PC-9 (cell line): ENCODE measurements at regions not wholly inside any gene's neighbourhood (a gene's known extent, or its start where the extent isn't known, plus 50 kb on each side); places are given as distances from the start of the nearest gene placed in this dataset.

Experiments used
- BruUV-seq: library from RNA; stranded (reverse); fragments of 400-500 nt; replicated peaks from 2 replicates; lab custom pipeline; 2021; lab: Mats Ljungman, UMichigan
- CTCF ChIA-PET: fragments of 300-600 bp; sonication (Branson Sonifier 250); formaldehyde crosslinking; loops from one replicate; lab custom pipeline; 2022; ENCODE audit warnings: antibody characterized with exemption; lab: Charles Lee
- POLR2A ChIA-PET: fragments of 300-600 bp; sonication (Branson Sonifier 250); formaldehyde crosslinking; loops from one replicate; lab custom pipeline; 2022; ENCODE audit warnings: antibody characterized with exemption; ENCODE audit not compliant: unreplicated experiment; lab: Charles Lee
- DNase-seq, 2 experiments: peaks; one replicate each; pipeline versions ENCODE4 v3.0.0 to v3.0.0-alpha.2; 2015 to 2022; ENCODE audit warnings: mixed read lengths in 1 of 2
- H2AFZ ChIP-seq: fragments of 200-600 bp; sonication (generic); 2 replicates; pipeline ENCODE4 v1.8.1; 2017; ENCODE audit warnings: antibody characterized with exemption
- H3F3A ChIP-seq: fragments of 200-600 bp; sonication (generic); 2 replicates; pipeline ENCODE4 v1.8.1; 2017; ENCODE audit warnings: antibody characterized with exemption, mild to moderate bottlenecking, low read depth; ENCODE audit not compliant: insufficient read depth
- H3K27ac ChIP-seq: fragments of 200-600 bp; sonication (generic); 2 replicates; pipeline ENCODE4 v1.6.1; 2016; ENCODE audit warnings: mixed run types
- H3K27me3 ChIP-seq: fragments of 200-600 bp; sonication (generic); 2 replicates; pipeline ENCODE4 v1.6.1; 2016; ENCODE audit warnings: low read depth, mixed run types; ENCODE audit not compliant: insufficient read depth
- H3K36me3 ChIP-seq: fragments of 200-600 bp; sonication (generic); 2 replicates; pipeline ENCODE4 v1.6.1; 2016; ENCODE audit warnings: low read depth, mixed run types
- H3K4me1 ChIP-seq: fragments of 200-600 bp; sonication (generic); replicated peaks from 2 replicates; pipeline ENCODE4 v1.6.1; 2016; ENCODE audit warnings: mixed run types; ENCODE audit not compliant: insufficient read depth
- H3K4me2 ChIP-seq: fragments of 200-600 bp; sonication (generic); 2 replicates; pipeline ENCODE4 v1.6.1; 2017; ENCODE audit warnings: mixed run types
- H3K4me3 ChIP-seq: fragments of 200-600 bp; sonication (generic); 2 replicates; pipeline ENCODE4 v1.6.1; 2016; ENCODE audit warnings: mixed run types
- H3K79me2 ChIP-seq: fragments of 200-600 bp; sonication (generic); 2 replicates; pipeline ENCODE4 v1.6.1; 2017; ENCODE audit warnings: low read depth, mixed run types
- H3K9me2 ChIP-seq: fragments of 200-600 bp; sonication (generic); 2 replicates; pipeline ENCODE4 v1.8.1; 2017; ENCODE audit warnings: mild to moderate bottlenecking; ENCODE audit not compliant: insufficient read depth
- H3K9me3 ChIP-seq: fragments of 200-600 bp; sonication (generic); 2 replicates; pipeline ENCODE4 v1.8.1; 2016; ENCODE audit warnings: low read depth; ENCODE audit not compliant: insufficient read depth
- H4K20me1 ChIP-seq: fragments of 200-600 bp; sonication (generic); 2 replicates; pipeline ENCODE4 v1.8.1; 2017; ENCODE audit not compliant: insufficient read depth
- CTCF ChIP-seq: fragments of 200-600 bp; sonication (generic); conservative IDR thresholded peaks from 2 replicates; pipeline ENCODE4 v1.6.1; 2017; ENCODE audit warnings: mixed run types, antibody characterized with exemption, mild to moderate bottlenecking, moderate library complexity
- EZH2 ChIP-seq: fragments of 200-600 bp; sonication (generic); IDR thresholded peaks from 2 replicates; pipeline ENCODE4 v1.8.0; 2017; ENCODE audit warnings: antibody characterized with exemption, low read depth
- intact Hi-C: fragments of 100-400 bp; cut with micrococcal nuclease; formaldehyde crosslinking; loops from one replicate; pipeline ENCODE4 v1.10.0; 2022; ENCODE audit not compliant: unreplicated experiment

DNA sequence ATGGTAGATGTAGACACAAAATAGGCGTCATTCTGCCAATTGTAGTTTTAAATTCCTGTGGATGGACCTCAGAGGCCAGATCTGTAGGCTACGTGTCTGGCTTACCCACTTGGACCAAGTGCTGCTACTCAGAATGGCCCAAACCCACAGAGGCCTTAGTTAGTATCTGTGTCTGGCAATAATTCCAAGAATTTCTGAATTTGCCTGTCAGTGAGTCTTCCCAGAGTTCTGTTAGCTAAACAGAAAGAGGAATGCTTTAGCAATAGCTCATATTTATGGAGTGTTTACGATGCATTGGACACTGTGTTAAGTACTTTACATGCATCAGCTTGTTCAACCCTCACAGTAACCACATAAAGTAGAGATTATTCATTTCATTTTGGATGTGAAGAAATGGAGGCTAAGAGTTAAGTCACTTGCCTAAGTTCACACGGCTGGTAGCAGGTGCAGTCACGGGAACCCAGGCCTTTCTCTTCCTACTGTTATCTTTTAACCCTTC is 231.8 kb downstream of the PTEN start:
- intact Hi-C loops, result no loop called here
- Histone ChIP-seq H3K4me2 (no peak overlapping the region), H3K27ac (no peak overlapping the region), H3K4me3 (no peak overlapping the region), H3K4me1 (peaks cover 12% of the 10 kb centered on the region), H3K9me2 (no peaks in the 10 kb centered on the region), H3K27me3 (no peaks in the 10 kb centered on the region), H3K36me3 (no peaks in the 10 kb centered on the region), H3K79me2 (no peaks in the 10 kb centered on the region), H2AFZ (no peak overlapping the region), H4K20me1 (no peaks in the 10 kb centered on the region), H3K9me3 (no peaks in the 10 kb centered on the region), H3F3A (peaks cover 12% of the 10 kb centered on the region; the same call in 1 of the 2 replicates)
- POLR2A ChIA-PET, result no interaction called here
- no peak for DNase-seq
- no TSS peak for BruUV-seq
- no peak for TF ChIP-seq EZH2
- TF ChIP-seq CTCF, result no peak
- CTCF ChIA-PET, result no interaction called here

DNA sequence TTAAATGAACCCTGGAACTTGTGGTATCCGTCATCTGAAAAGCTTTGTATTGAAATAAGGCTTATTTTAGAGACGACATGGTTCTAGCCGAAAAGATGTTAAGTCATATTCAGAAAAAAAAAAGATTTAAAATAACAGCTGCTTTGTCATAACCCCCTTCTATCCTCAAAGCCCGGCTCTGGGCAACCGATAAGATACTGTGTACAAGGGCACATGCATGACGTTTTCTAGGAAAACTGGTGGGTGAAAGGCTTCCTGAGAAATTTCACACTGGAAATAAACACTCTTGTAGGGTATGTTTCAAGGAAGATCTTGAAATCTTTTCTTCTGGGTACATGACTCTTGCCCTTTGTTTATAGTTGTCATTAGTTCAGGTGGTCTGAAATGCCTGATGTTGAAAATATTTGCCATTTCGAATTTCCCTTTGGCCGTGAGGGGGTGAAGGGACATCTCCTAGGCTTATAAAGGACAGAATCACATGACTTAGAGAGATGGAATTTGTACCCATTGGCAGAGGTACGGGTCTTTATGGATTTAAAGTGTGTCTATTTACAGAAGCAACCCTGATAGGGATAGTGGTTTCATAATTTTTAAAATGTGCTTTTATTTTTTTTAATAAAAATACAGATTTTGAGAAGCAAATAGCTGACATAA is 232.5 kb downstream of the PTEN start:
- POLR2A ChIA-PET, result no interaction called here
- intact Hi-C loops, result no loop called here

DNA sequence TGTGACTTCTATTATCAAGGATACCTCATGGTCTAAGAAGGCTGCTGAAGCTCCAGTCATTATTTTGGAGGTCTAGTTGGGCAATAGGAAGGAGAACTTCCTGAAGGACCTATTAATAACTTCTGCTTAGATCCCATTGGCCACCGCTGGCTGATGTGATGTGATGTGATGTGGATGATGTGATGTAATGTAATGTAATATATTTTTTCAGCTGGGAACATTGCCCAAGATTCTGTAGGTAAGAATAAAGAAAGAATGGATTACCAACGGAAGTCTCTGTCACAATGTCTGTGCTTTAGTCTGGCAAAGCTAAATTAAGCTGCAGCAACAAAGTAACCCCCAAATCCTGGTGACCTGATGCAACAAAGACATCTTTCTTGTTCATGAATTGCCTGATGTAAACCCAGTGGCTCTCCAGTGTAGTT is 233.7 kb downstream of the PTEN start:
- H3K9me2 ChIP-seq, result no peaks in the 10 kb centered on the region
- no peak for DNase-seq
- H3K79me2 ChIP-seq, result no peaks in the 10 kb centered on the region
- CTCF ChIA-PET, result no interaction called here
- H3K36me3 ChIP-seq, result no peaks in the 10 kb centered on the region
- H3K4me2 ChIP-seq, result no peak overlapping the region
- H3K27me3 ChIP-seq, result no peaks in the 10 kb centered on the region
- no peaks in the 10 kb centered on the region for H3K9me3 ChIP-seq
- peaks cover under 1% of the 10 kb centered on the region; the same call in 1 of the 2 replicates for H3K4me1 ChIP-seq
- H3K4me3 ChIP-seq, result no peak overlapping the region
- no peak overlapping the region for H2AFZ ChIP-seq
- H4K20me1 ChIP-seq, result no peaks in the 10 kb centered on the region
- no peak overlapping the region for H3K27ac ChIP-seq
- intact Hi-C loops, result no loop called here
- POLR2A ChIA-PET, result no interaction called here
- no TSS peak for BruUV-seq
- H3F3A ChIP-seq, result peaks cover under 1% of the 10 kb centered on the region; the same call in 1 of the 2 replicates
- TF ChIP-seq EZH2 (no peak), CTCF (no peak)

More for the DNA sequence above, 232.5 kb downstream of the PTEN start:
- Histone ChIP-seq H2AFZ (no peak overlapping the region), H3K4me1 (peaks cover 12% of the 10 kb centered on the region), H3K4me2 (no peak overlapping the region), H3K27ac (no peak overlapping the region), H3F3A (peaks cover 12% of the 10 kb centered on the region; the same call in 1 of the 2 replicates), H3K4me3 (no peak overlapping the region), H4K20me1 (no peaks in the 10 kb centered on the region), H3K9me3 (no peaks in the 10 kb centered on the region), H3K79me2 (no peaks in the 10 kb centered on the region), H3K27me3 (no peaks in the 10 kb centered on the region), H3K36me3 (no peaks in the 10 kb centered on the region), H3K9me2 (no peaks in the 10 kb centered on the region)
- BruUV-seq, result no TSS peak
- no peak for DNase-seq
- CTCF ChIA-PET, result no interaction called here
- TF ChIP-seq CTCF (no peak), EZH2 (no peak)
